ENCODE measurements at regions not wholly inside any gene's neighbourhood (a gene's known extent, or its start where the extent isn't known, plus 50 kb on each side); places are given as distances from the start of the nearest gene placed in this dataset.

- TF ChIP-seq EZH2 (IDR thresholded peaks at IDR 0.05; ENCODE audit: borderline replicate concordance, insufficient read depth, low read length, poor library complexity, severe bottlenecking) (no peak), REST (IDR thresholded peaks at IDR 0.05; ENCODE audit: borderline replicate concordance) (no peak), CTCF (IDR thresholded peaks at IDR 0.05; ENCODE audit: poor library complexity, severe bottlenecking) (no peak), RAD21 (conservative IDR thresholded peaks at IDR 0.05) (no peak), EP300 (conservative IDR thresholded peaks at IDR 0.05; ENCODE audit: poor library complexity, severe bottlenecking) (no peak), POLR2AphosphoS5 (IDR thresholded peaks at IDR 0.05) (no peak)
Observed at GRCh38 chr11:62073061-62073460, 50.8 kb upstream of the INCENP start.

Data from neural cell (in vitro differentiated cells).